ENCODE measurements at regions not wholly inside any gene's neighbourhood (a gene's known extent, or its start where the extent isn't known, plus 50 kb on each side); places are given as distances from the start of the nearest gene placed in this dataset.

DNA sequence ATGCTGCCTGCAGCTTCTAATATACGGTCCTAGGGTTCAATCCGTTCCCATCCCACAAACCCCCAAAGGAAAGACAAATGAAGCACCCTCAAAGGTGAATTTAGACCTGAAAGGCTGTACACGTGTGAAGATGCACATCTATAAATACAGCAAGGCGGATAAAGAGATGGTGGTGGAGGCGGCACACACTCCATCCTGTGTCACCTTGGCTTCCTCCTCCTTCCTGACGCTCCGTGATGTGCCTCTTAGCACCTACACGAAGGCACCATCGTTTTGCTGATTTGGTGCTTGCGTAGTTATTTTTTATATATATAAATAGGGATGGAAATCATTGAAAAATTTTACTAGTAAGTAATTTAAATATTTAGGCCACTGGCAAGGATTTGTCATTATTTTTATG lies 359.4 kb downstream of the NPHP4 start:
- DNase-seq (ENCODE audit: extremely low read depth, low read depth): no peak
- no peak for TF ChIP-seq CTCF (IDR thresholded peaks at IDR 0.05; ENCODE audit: low read depth, low read length)

DNA sequence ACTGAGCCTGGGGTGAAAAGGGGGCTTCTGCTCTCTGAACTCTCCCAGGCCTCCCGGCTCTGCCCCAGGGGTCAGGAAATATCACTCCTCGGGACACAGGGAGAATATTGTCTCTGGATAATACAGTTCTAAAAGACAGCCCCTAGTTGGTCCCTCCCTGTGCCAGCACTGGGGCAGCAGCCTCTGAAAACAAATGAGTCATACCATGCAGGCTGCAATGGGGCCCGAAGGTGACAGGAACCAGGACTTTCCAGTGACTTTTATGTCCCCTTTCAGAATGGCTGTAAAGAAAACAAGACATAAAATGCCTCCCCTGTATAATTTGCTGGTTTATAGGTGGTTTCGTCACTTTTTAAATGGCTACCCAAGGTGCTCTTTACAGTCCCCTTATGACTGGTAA lies 360.0 kb downstream of the NPHP4 start:
- no peak for TF ChIP-seq CTCF (IDR thresholded peaks at IDR 0.05; ENCODE audit: low read depth, low read length)
- no peak for DNase-seq (ENCODE audit: extremely low read depth, low read depth)

- no peak for DNase-seq (ENCODE audit: extremely low read depth, low read depth)
Measured at GRCh38 chr1:5628416-5628815, 363.8 kb downstream of the NPHP4 start.

GRCh38 chr1:5623399-5623798 lies 368.8 kb downstream of the NPHP4 start:
- DNase-seq (ENCODE audit: extremely low read depth, low read depth): no peak
- no peak for TF ChIP-seq CTCF (IDR thresholded peaks at IDR 0.05; ENCODE audit: low read depth, low read length)

More at GRCh38 chr1:5628416-5628815, 363.8 kb downstream of the NPHP4 start:
- TF ChIP-seq CTCF (IDR thresholded peaks at IDR 0.05; ENCODE audit: low read depth, low read length): no peak

GRCh38 chr1:5622412-5622811 lies 369.8 kb downstream of the NPHP4 start:
- DNase-seq (ENCODE audit: extremely low read depth, low read depth): no peak
- TF ChIP-seq CTCF (IDR thresholded peaks at IDR 0.05; ENCODE audit: low read depth, low read length): no peak

DNA sequence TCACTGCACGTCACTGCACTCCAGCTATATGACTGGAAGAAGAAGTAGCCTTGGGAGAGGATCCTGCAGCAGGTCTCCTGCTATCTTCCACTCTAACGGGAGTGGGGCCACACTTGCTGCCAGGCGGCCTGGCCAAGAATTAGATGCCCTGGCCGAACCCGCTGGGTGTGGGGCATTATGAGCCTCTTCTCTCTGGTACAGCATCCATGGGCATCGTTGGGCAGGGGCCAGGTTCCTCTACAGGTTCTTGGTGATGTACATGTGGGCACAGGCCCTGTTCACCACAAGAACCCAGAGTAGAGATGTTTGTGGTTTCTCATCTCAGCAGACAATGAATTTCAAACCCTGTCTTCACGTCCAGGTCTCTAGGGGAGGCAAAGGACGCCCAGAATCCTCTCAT lies 370.5 kb downstream of the NPHP4 start:
- DNase-seq (ENCODE audit: extremely low read depth, low read depth): no peak
- TF ChIP-seq CTCF (IDR thresholded peaks at IDR 0.05; ENCODE audit: low read depth, low read length): no peak

DNA sequence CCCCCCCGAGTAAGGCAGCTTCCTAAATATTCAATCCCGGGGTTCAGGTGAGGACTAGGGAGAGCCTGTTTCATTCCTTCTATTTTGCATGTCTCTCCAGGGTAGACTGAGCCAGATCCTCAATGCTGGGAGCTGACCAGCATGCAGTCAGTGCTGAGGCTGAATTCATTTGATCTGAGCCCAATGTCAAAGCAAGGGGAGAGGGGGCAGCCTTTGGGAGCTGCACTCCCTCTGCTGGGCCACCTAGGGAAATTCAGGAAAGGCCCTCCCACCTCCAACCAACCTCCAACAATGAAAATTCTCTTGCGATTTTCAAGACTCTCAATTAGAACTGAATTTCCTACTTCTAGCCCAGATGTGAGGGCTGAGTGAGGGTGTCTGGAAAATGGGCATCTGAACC lies 371.2 kb downstream of the NPHP4 start:
- no peak for TF ChIP-seq CTCF (IDR thresholded peaks at IDR 0.05; ENCODE audit: low read depth, low read length)
- no peak for DNase-seq (ENCODE audit: extremely low read depth, low read depth)

All from AG09319 (cell line).